WTC11 (cell line): ENCODE measurements at regions not wholly inside any gene's neighbourhood (a gene's known extent, or its start where the extent isn't known, plus 50 kb on each side); places are given as distances from the start of the nearest gene placed in this dataset.

ENCODE experiments used
- ATAC-seq: fragments of 200-7000 bp; cut with Tn5 transposase; 2 replicates; pipeline ENCODE4 v1.10.0; 2021; ENCODE audit warnings: mild to moderate bottlenecking, moderate library complexity
- CTCF ChIA-PET: fragments of 300-600 bp; sonication (Branson Sonifier 250); formaldehyde crosslinking; loops from one replicate; lab custom pipeline; 2021; ENCODE audit warnings: antibody characterized with exemption; lab: Charles Lee
- POLR2A ChIA-PET: fragments of 350-600 bp; sonication (Branson Sonifier 250); formaldehyde crosslinking; loops from one replicate; lab custom pipeline; 2021; ENCODE audit warnings: antibody characterized with exemption; lab: Charles Lee
- DNase-seq: peaks from one replicate; pipeline ENCODE4 v3.0.0; 2021; ENCODE audit warnings: low spot score
- H3K27ac Mint-ChIP-seq: 2 replicates; pipeline ENCODE4 v1.8.0; 2021; ENCODE audit warnings: mixed read lengths
- H3K27me3 Mint-ChIP-seq: 2 replicates; pipeline ENCODE4 v1.8.0; 2021; ENCODE audit warnings: low read depth, mild to moderate bottlenecking, moderate library complexity, mixed read lengths
- H3K36me3 Mint-ChIP-seq: 2 replicates; pipeline ENCODE4 v1.8.0; 2021; ENCODE audit warnings: mixed read lengths
- H3K4me1 Mint-ChIP-seq: 2 replicates; pipeline ENCODE4 v1.8.0; 2022; ENCODE audit warnings: mixed read lengths
- H3K4me3 Mint-ChIP-seq: 2 replicates; pipeline ENCODE4 v1.8.0; 2021; ENCODE audit warnings: mild to moderate bottlenecking, moderate library complexity, mixed read lengths
- H3K9me3 Mint-ChIP-seq: 2 replicates; pipeline ENCODE4 v1.8.0; 2021; ENCODE audit warnings: mixed read lengths
- CREB1 ChIP-seq: sonication (generic); formaldehyde crosslinking; IDR thresholded peaks from 2 replicates; pipeline ENCODE4 v1.8.0; 2023; ENCODE audit warnings: mild to moderate bottlenecking, missing genetic modification reagents
- ESRRA ChIP-seq: sonication (generic); formaldehyde crosslinking; IDR thresholded peaks from 2 replicates; pipeline ENCODE4 v1.8.1; 2022; ENCODE audit warnings: mild to moderate bottlenecking, missing genetic modification reagents, borderline replicate concordance
- IRF2 ChIP-seq: sonication (generic); formaldehyde crosslinking; IDR thresholded peaks from 2 replicates; pipeline ENCODE4 v1.8.0; 2022; ENCODE audit warnings: low read depth, missing genetic modification reagents, borderline replicate concordance
- KAT7 ChIP-seq: sonication (generic); formaldehyde crosslinking; IDR thresholded peaks from 2 replicates; pipeline ENCODE4 v1.8.1; 2023; ENCODE audit warnings: missing genetic modification reagents, mild to moderate bottlenecking, borderline replicate concordance
- NFATC4 ChIP-seq: fragments of 250-450 bp; sonication (Bioruptor Pico); IDR thresholded peaks from 2 replicates; pipeline ENCODE4 v1.9.0; 2021; ENCODE audit warnings: mild to moderate bottlenecking
- RORB ChIP-seq: fragments of 250-450 bp; sonication (Bioruptor Pico); IDR thresholded peaks from 2 replicates; pipeline ENCODE4 v1.9.0; 2021; ENCODE audit warnings: mild to moderate bottlenecking
- ZNF121 ChIP-seq: sonication (generic); formaldehyde crosslinking; IDR thresholded peaks from 2 replicates; pipeline ENCODE4 v1.8.0; 2023; ENCODE audit warnings: missing genetic modification reagents
- ZNF232 ChIP-seq: sonication (generic); formaldehyde crosslinking; IDR thresholded peaks from 2 replicates; pipeline ENCODE4 v1.8.0; 2022; ENCODE audit warnings: mild to moderate bottlenecking, missing genetic modification reagents
- TF ChIP-seq, protein P1 (sequence below): fragments of 250-450 bp; sonication (Bioruptor Pico); conservative IDR thresholded peaks from 2 replicates; pipeline ENCODE4 v1.9.0; 2021; ENCODE audit warnings: mild to moderate bottlenecking
- TF ChIP-seq, protein P2 (sequence below): sonication (generic); formaldehyde crosslinking; IDR thresholded peaks from 2 replicates; pipeline ENCODE4 v1.8.1; 2023; ENCODE audit warnings: mild to moderate bottlenecking, missing genetic modification reagents, borderline replicate concordance
- TF ChIP-seq, protein P3 (sequence below): fragments of 250-450 bp; sonication (Bioruptor Pico); IDR thresholded peaks from 2 replicates; pipeline ENCODE4 v1.9.0; 2021; ENCODE audit warnings: mild to moderate bottlenecking
- TF ChIP-seq, protein P4 (sequence below): fragments of 250-450 bp; sonication (Bioruptor Pico); IDR thresholded peaks from 2 replicates; pipeline ENCODE4 v1.9.0; 2021; ENCODE audit warnings: mild to moderate bottlenecking
- TF ChIP-seq, protein P5 (sequence below): sonication (generic); formaldehyde crosslinking; IDR thresholded peaks from 2 replicates; pipeline ENCODE4 v1.8.1; 2023; ENCODE audit warnings: mild to moderate bottlenecking, missing genetic modification reagents, moderate library complexity
- TF ChIP-seq, protein P6 (sequence below): sonication (generic); formaldehyde crosslinking; IDR thresholded peaks from 2 replicates; pipeline ENCODE4 v1.8.0; 2022; ENCODE audit warnings: missing genetic modification reagents

DNA sequence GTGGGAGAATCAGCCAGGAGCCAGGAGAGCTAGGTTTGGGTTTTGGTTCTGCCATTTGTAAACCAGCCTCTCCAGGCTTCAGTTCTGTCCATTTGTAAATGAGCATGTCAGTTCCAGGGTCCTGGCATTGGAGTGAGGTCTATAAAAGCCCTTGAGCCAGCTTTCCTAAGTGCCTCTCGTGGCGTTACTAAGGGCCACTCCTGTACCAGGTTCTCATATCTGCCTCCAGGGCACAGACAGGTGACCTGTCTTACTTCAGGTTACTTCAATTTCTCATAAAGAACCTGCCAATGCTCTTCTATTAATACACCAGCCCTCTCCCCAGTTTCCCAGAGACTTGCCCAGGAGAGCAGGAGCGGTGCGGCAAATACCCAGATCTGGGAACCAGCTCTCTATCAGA, 101.9 kb downstream of the VEGFA start:
- H3K36me3 Mint-ChIP-seq: no peaks in the 10 kb centered on the region
- no peak overlapping the region for H3K4me3 Mint-ChIP-seq
- TF ChIP-seq, protein P1, sequence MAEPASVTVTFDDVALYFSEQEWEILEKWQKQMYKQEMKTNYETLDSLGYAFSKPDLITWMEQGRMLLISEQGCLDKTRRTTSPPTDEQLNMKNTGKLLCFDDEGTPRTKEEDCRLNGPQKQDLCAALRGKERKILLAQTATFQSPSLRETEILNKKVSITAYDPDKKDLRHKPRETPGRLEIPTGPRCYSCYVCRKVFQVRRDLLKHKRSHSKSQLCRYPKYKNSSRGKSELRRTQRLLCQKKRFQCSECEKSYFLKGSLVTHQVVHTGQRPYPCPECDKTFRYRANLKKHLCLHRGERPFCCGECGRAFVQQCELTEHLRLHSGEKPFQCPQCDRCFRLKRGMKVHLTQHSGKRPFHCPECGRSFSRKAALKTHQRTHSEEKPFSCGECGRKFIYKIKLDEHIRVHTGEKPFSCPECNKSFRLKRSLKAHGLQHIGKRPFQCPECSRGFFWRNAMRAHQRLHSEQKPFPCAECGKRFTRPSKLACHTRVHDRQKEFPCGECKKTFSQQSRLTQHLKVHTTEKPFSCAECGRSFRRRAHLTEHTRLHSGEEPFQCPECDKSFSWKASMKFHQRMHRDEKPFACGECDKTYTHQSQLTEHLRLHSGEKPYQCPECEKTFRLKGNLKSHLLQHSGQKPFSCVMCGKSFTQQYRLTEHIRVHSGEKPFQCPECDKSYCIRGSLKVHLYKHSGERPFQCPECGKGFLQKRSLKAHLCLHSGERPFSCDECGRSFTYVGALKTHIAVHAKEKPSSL (CRISPR knock-in tag): no peak
- TF ChIP-seq NFATC4 (CRISPR knock-in tag): no peak
- TF ChIP-seq, protein P2, sequence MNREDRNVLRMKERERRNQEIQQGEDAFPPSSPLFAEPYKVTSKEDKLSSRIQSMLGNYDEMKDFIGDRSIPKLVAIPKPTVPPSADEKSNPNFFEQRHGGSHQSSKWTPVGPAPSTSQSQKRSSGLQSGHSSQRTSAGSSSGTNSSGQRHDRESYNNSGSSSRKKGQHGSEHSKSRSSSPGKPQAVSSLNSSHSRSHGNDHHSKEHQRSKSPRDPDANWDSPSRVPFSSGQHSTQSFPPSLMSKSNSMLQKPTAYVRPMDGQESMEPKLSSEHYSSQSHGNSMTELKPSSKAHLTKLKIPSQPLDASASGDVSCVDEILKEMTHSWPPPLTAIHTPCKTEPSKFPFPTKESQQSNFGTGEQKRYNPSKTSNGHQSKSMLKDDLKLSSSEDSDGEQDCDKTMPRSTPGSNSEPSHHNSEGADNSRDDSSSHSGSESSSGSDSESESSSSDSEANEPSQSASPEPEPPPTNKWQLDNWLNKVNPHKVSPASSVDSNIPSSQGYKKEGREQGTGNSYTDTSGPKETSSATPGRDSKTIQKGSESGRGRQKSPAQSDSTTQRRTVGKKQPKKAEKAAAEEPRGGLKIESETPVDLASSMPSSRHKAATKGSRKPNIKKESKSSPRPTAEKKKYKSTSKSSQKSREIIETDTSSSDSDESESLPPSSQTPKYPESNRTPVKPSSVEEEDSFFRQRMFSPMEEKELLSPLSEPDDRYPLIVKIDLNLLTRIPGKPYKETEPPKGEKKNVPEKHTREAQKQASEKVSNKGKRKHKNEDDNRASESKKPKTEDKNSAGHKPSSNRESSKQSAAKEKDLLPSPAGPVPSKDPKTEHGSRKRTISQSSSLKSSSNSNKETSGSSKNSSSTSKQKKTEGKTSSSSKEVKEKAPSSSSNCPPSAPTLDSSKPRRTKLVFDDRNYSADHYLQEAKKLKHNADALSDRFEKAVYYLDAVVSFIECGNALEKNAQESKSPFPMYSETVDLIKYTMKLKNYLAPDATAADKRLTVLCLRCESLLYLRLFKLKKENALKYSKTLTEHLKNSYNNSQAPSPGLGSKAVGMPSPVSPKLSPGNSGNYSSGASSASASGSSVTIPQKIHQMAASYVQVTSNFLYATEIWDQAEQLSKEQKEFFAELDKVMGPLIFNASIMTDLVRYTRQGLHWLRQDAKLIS: no peak
- no peak for TF ChIP-seq KAT7 (CRISPR knock-in tag)
- TF ChIP-seq, protein P3, sequence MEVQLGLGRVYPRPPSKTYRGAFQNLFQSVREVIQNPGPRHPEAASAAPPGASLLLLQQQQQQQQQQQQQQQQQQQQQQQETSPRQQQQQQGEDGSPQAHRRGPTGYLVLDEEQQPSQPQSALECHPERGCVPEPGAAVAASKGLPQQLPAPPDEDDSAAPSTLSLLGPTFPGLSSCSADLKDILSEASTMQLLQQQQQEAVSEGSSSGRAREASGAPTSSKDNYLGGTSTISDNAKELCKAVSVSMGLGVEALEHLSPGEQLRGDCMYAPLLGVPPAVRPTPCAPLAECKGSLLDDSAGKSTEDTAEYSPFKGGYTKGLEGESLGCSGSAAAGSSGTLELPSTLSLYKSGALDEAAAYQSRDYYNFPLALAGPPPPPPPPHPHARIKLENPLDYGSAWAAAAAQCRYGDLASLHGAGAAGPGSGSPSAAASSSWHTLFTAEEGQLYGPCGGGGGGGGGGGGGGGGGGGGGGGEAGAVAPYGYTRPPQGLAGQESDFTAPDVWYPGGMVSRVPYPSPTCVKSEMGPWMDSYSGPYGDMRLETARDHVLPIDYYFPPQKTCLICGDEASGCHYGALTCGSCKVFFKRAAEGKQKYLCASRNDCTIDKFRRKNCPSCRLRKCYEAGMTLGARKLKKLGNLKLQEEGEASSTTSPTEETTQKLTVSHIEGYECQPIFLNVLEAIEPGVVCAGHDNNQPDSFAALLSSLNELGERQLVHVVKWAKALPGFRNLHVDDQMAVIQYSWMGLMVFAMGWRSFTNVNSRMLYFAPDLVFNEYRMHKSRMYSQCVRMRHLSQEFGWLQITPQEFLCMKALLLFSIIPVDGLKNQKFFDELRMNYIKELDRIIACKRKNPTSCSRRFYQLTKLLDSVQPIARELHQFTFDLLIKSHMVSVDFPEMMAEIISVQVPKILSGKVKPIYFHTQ: no peak
- TF ChIP-seq IRF2 (CRISPR knock-in tag): no peak
- TF ChIP-seq ZNF121 (CRISPR knock-in tag): no peak
- TF ChIP-seq, protein P4, sequence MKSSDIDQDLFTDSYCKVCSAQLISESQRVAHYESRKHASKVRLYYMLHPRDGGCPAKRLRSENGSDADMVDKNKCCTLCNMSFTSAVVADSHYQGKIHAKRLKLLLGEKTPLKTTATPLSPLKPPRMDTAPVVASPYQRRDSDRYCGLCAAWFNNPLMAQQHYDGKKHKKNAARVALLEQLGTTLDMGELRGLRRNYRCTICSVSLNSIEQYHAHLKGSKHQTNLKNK: no peak
- no peak for TF ChIP-seq ESRRA (CRISPR knock-in tag)
- TF ChIP-seq ZNF232: no peak
- no peak for TF ChIP-seq RORB (CRISPR knock-in tag)
- TF ChIP-seq, protein P5, sequence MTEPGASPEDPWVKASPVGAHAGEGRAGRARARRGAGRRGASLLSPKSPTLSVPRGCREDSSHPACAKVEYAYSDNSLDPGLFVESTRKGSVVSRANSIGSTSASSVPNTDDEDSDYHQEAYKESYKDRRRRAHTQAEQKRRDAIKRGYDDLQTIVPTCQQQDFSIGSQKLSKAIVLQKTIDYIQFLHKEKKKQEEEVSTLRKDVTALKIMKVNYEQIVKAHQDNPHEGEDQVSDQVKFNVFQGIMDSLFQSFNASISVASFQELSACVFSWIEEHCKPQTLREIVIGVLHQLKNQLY (CRISPR knock-in tag): no peak
- TF ChIP-seq, protein P6, sequence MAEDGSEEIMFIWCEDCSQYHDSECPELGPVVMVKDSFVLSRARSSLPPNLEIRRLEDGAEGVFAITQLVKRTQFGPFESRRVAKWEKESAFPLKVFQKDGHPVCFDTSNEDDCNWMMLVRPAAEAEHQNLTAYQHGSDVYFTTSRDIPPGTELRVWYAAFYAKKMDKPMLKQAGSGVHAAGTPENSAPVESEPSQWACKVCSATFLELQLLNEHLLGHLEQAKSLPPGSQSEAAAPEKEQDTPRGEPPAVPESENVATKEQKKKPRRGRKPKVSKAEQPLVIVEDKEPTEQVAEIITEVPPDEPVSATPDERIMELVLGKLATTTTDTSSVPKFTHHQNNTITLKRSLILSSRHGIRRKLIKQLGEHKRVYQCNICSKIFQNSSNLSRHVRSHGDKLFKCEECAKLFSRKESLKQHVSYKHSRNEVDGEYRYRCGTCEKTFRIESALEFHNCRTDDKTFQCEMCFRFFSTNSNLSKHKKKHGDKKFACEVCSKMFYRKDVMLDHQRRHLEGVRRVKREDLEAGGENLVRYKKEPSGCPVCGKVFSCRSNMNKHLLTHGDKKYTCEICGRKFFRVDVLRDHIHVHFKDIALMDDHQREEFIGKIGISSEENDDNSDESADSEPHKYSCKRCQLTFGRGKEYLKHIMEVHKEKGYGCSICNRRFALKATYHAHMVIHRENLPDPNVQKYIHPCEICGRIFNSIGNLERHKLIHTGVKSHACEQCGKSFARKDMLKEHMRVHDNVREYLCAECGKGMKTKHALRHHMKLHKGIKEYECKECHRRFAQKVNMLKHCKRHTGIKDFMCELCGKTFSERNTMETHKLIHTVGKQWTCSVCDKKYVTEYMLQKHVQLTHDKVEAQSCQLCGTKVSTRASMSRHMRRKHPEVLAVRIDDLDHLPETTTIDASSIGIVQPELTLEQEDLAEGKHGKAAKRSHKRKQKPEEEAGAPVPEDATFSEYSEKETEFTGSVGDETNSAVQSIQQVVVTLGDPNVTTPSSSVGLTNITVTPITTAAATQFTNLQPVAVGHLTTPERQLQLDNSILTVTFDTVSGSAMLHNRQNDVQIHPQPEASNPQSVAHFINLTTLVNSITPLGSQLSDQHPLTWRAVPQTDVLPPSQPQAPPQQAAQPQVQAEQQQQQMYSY (CRISPR knock-in tag): no peak
- TF ChIP-seq CREB1: no peak
- ATAC-seq (no peak), DNase-seq (no peak)
- ChIA-PET CTCF (interaction anchor here (1.0 kb wide), 1 partner anchor 16 kb away, joined by 4 read pairs; no protein-coding TSS in a partner anchor), POLR2A (no interaction called here)
- peaks cover 28% of the 10 kb centered on the region for H3K4me1 Mint-ChIP-seq
- H3K9me3 Mint-ChIP-seq: no peaks in the 10 kb centered on the region
- H3K27ac Mint-ChIP-seq: no peak overlapping the region
- H3K27me3 Mint-ChIP-seq: peaks cover 4% of the 10 kb centered on the region
